VCaP (cell line): ENCODE measurements at regions not wholly inside any gene's neighbourhood (a gene's known extent, or its start where the extent isn't known, plus 50 kb on each side); places are given as distances from the start of the nearest gene placed in this dataset.
"Not testable (repeated sequence)": the region's sequence is repeated elsewhere in the genome, so short reads cannot be mapped to it uniquely, and the experiment has no call there.

Experiments used
- H3K27ac ChIP-seq: fragments of 450-650 bp; 2 replicates; pipeline ENCODE4 v1.5.1; 2017
- TF ChIP-seq, protein P1 (sequence below): fragments of 450-650 bp; conservative IDR thresholded peaks from 2 replicates; pipeline ENCODE4 v1.5.1; 2017; ENCODE audit warnings: mild to moderate bottlenecking, moderate library complexity

DNA sequence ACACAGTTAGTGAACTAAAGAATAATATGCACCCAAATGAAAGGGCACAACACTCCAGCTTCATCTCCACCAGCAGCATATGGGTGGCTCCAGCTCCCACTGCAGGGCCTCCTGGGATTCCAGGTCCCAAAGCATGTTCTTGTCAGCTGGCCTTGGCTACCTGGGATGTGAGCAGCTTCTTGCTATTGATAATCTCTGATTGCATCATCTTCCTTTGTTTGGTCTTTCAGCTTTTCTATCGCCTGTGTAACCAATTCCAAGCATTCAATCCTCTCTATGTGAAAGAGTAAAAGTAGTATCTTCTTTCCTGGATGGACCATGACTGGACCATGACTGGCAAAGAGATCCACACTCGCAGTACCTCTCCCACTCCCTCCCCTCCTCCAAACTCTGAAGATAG lies 333.9 kb upstream of the GLI3 start:
- TF ChIP-seq, protein P1, sequence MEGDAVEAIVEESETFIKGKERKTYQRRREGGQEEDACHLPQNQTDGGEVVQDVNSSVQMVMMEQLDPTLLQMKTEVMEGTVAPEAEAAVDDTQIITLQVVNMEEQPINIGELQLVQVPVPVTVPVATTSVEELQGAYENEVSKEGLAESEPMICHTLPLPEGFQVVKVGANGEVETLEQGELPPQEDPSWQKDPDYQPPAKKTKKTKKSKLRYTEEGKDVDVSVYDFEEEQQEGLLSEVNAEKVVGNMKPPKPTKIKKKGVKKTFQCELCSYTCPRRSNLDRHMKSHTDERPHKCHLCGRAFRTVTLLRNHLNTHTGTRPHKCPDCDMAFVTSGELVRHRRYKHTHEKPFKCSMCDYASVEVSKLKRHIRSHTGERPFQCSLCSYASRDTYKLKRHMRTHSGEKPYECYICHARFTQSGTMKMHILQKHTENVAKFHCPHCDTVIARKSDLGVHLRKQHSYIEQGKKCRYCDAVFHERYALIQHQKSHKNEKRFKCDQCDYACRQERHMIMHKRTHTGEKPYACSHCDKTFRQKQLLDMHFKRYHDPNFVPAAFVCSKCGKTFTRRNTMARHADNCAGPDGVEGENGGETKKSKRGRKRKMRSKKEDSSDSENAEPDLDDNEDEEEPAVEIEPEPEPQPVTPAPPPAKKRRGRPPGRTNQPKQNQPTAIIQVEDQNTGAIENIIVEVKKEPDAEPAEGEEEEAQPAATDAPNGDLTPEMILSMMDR = no peak
- no peak overlapping the region for H3K27ac ChIP-seq

DNA sequence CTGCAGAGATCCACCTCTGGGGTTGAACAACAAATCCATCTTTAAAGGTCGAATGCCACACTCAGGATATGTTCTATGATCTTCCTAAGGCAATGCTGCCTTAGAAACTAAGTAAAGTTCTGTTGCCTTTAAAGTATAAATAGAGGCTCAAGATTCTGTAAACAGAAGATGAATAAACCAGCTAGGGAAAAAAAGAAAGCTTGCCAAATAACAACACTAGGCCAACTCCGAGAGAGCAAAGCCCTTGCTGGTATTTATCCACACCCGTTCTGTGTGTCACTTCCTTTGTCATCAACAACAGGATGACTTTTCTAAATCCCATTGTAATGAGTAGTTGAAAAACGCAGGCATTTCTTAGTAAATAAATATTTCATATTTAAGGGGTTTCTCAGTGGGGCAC lies 330.0 kb upstream of the GLI3 start:
- TF ChIP-seq, protein P1 = no peak

DNA sequence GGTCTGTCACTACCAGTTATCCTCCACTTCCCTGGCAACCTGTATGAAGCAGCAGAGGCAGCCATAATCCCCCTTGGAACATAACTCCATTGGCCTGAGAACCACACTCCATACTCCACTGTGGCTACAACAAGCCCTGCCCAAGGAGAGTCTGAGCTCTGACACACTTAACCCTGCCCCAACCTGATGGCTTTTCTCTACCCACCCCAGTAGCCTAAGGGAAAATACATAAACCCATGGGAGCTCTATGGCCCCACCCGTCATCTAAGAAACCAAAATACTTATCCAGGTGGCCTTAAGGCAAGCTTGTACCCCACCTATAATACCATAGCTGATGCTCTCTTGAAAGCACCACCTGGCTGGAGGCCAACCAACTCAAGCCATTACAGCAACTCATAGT lies 324.8 kb upstream of the GLI3 start:
- TF ChIP-seq, protein P1 = no peak
- no peak overlapping the region for H3K27ac ChIP-seq

More for the DNA sequence above, 330.0 kb upstream of the GLI3 start:
- no peak overlapping the region for H3K27ac ChIP-seq

DNA sequence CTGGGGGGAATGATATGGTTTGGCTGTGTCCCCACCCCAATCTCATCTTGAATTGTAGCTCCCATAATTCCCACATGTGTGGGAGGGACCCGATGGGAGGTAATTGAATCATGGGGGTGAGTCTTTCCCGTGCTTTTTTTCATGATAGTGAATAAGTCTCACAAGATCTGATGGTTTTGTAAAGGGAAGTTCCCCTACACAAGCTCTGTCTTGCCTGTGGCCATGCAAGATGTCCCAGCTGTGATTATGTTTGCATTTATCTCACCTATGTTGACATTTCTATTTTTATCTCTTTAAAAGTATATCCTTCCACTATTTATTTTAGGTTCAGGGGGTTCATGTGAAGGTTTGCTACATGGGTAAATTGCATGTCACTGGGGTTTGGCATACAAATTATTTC lies 323.9 kb upstream of the GLI3 start:
- TF ChIP-seq, protein P1 = no peak
- no peak overlapping the region for H3K27ac ChIP-seq

DNA sequence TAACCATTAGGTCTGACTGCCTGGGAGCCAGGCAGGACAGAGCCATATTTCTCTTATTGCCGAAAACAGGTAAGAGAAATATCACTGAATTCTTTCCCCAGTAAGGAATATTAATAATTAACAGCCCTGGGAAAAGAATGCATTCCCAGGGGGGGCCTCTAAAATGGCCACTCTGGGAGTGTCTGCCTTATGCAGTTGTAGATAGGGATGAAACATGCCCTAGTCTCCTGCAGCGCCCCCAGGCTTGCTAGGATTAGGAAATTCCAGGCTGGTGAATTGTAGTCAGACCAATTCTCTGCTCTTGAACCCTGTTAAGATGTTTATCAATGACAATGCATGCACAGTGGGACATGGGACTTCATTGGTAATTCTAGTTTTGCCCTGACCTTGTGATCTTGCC lies 317.9 kb upstream of the GLI3 start:
- H3K27ac ChIP-seq = not testable (repeated sequence)

DNA sequence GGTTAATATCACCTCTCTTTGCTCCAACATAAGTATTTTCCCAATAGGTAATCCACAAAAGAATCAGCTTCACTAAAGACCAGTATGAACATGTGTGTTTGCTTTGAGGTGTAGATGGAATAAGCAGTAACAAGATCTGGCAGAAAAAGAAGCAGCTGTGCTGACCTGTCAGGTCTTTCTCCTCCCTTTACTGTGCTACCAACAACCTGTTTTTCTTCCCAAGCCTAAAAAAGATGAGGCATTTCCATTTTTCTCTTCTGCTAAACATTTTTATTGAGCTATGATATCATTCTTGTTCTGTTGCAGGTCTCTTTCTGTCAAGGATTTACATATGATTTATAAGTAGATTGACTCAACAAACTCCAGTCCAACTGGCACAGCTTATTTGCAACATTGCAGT lies 315.2 kb upstream of the GLI3 start:
- TF ChIP-seq, protein P1 = no peak
- H3K27ac ChIP-seq = no peak overlapping the region

DNA sequence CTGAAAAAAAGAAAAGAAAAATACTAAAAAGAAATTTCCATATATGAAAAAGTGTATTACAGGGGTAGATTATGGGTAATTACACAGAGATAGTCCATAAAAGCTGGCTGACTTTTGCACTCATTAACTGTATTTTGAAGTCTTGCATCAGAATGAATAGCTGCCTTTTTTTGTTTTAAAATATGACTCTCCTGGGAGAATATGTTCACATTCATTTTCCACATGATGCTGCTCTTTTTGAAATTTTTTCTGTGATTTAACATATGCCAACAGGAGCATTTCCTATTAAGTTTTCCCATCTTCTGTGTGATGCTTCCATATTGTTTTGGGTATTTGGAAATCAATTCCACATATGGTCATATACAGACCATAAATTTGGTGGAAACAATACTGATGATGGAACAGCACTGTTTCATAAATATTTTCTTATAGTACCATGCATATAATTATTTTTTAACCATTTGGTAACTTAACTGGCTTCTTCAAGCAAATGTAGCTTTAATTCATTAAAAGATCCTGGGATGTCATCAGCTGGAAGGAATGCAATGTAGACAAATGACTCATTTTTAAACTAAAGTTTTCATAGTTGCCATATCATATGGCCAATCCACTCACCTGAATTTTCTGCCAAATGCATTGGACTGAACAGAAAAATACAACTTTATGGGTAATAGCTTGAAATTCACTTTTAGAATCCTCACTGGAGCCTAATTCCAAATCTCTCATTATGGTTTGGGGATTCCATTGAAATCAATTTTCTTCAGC lies 313.9 kb upstream of the GLI3 start:
- TF ChIP-seq, protein P1 = no peak

DNA sequence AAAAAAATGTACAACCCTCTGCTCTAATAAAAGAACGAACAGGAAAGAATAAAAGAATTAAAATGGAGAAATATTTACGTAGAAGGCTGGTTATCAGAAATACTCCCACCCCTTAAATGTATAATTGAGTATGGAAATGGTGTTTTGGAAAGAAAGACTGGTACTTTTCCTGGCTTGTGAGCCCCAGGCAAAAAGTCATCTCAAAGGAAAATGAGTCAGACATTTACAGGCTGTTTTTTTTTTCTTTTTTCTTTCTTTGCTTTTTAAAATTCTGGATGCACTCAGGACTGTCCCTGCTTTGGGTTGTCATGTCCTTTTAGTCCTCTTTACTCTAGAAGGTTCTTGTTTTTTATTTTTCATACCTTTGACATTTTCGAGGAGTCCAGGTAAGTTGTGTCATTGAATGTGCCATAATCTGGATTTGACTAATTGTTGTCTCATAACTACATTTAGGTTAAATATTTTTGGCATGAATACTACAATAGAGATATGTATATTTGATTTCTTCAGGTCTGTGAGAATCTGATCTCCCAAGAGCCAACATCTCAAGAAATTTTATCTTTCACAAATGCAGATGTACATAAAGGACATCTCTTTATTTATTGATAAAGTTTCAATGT lies 313.0 kb upstream of the GLI3 start:
- TF ChIP-seq, protein P1 = no peak
- no peak overlapping the region for H3K27ac ChIP-seq

More for the DNA sequence above, 313.9 kb upstream of the GLI3 start:
- no peak overlapping the region for H3K27ac ChIP-seq
